HCT116 (cell line): ENCODE measurements at regions not wholly inside any gene's neighbourhood (a gene's known extent, or its start where the extent isn't known, plus 50 kb on each side); places are given as distances from the start of the nearest gene placed in this dataset.

Experiments
- ATAC-seq: fragments of 200-7000 bp; cut with Tn5 transposase; 2 replicates; pipeline ENCODE4 v1.9.1; 2020; ENCODE audit warnings: mild to moderate bottlenecking, moderate library complexity
- BruUV-seq: library from RNA; stranded (reverse); fragments of 400-500 nt; replicated peaks from 2 replicates; lab custom pipeline; 2021; lab: Mats Ljungman, UMichigan
- CTCF ChIA-PET: fragments of 300-600 bp; sonication (Branson Sonifier 250); formaldehyde crosslinking; loops from one replicate; lab custom pipeline; 2021; ENCODE audit warnings: antibody characterized with exemption; lab: Charles Lee
- POLR2A ChIA-PET: fragments of 300-600, 350-600 bp; sonication (Branson Sonifier 250); formaldehyde crosslinking; loops from one replicate; lab custom pipeline; 2021; ENCODE audit warnings: antibody characterized with exemption; lab: Charles Lee
- RAD21 ChIA-PET, 2 experiments: fragments of 300-600 bp; sonication (Branson Sonifier 250); formaldehyde crosslinking; loops; one replicate each; lab custom pipeline; 2023; ENCODE audit warnings: low total read pairs in 2 of 2; ENCODE audit not compliant: uncharacterized antibody in 2 of 2, unreplicated experiment in 2 of 2, low non-redundant PET in 1 of 2; lab: Charles Lee
- DNase-seq: peaks from one replicate; pipeline ENCODE4 v3.0.0-alpha.2; 2010; ENCODE audit warnings: low read depth, low spot score
- H2AFZ ChIP-seq: fragments of 200-600 bp; shearing (Covaris generic), sonication (generic); 2 replicates; pipeline ENCODE4 v1.6.1; 2017; ENCODE audit warnings: low read depth, mixed run types, mixed read lengths, antibody characterized with exemption, low read length; ENCODE audit not compliant: poor library complexity, severe bottlenecking
- H3K27ac ChIP-seq: 2 replicates; pipeline ENCODE4 v1.5.1; 2012; ENCODE audit warnings: low read depth, low read length
- H3K27me3 ChIP-seq: fragments of 200-600 bp; sonication (generic); 2 replicates; pipeline ENCODE4 v1.6.1; 2016; ENCODE audit warnings: mixed run types, low read length, mixed read lengths; ENCODE audit not compliant: insufficient read depth
- H3K36me3 ChIP-seq, 2 experiments: fragments of 200-500 bp in 1 of 2; fragments of 200-600 bp in 1 of 2; sonication (Bioruptor generic) in 1 of 2; sonication (generic) in 1 of 2; 2 replicates each; pipeline versions ENCODE4 v1.5.1 to v1.6.1; 2014 to 2016; ENCODE audit warnings: low read length in 2 of 2, inconsistent platforms in 1 of 2, mixed read lengths in 1 of 2, mixed run types in 1 of 2; ENCODE audit not compliant: insufficient read depth in 2 of 2, control insufficient read depth in 1 of 2
- H3K4me1 ChIP-seq, 2 experiments: fragments of 200-600 bp in 1 of 2; sonication (generic) in 1 of 2; 2 replicates each; pipeline versions ENCODE4 v1.5.1 to v1.6.1; 2012 to 2017; ENCODE audit warnings: low read length in 2 of 2, inconsistent platforms in 1 of 2, mild to moderate bottlenecking in 1 of 2, mixed read lengths in 1 of 2, mixed run types in 1 of 2, moderate library complexity in 1 of 2; ENCODE audit not compliant: insufficient read depth in 2 of 2, control insufficient read depth in 1 of 2
- H3K4me2 ChIP-seq: fragments of 200-600 bp; sonication (generic); 2 replicates; pipeline ENCODE4 v1.6.1; 2017; ENCODE audit warnings: mixed run types, low read length, mixed read lengths
- H3K4me3 ChIP-seq, 2 experiments: fragments of 200-600 bp in 1 of 2; sonication (generic) in 1 of 2; replicated peaks in 1 of 2; 2 replicates each; pipeline ENCODE4 v1.5.1; 2011 to 2016; ENCODE audit warnings: low read length in 2 of 2, control low read depth in 1 of 2, low read depth in 1 of 2, mild to moderate bottlenecking in 1 of 2, mixed read lengths in 1 of 2, mixed run types in 1 of 2
- H3K79me2 ChIP-seq: fragments of 200-600 bp; sonication (generic); 2 replicates; pipeline ENCODE4 v1.6.1; 2017; ENCODE audit warnings: mild to moderate bottlenecking, mixed run types, low read length, moderate library complexity, mixed read lengths; ENCODE audit not compliant: insufficient read depth
- H3K9ac ChIP-seq: fragments of 200-600 bp; sonication (generic); 2 replicates; pipeline ENCODE4 v1.6.1; 2016; ENCODE audit warnings: low read length, mixed read lengths
- H3K9me2 ChIP-seq: fragments of 200-600 bp; sonication (generic), shearing (Covaris generic); 2 replicates; pipeline ENCODE4 v1.6.1; 2017; ENCODE audit warnings: mixed run types, mild to moderate bottlenecking, moderate library complexity; ENCODE audit not compliant: insufficient read depth
- H3K9me3 ChIP-seq, 2 experiments: fragments of 200-500 bp in 1 of 2; fragments of 200-600 bp in 1 of 2; sonication (Bioruptor generic) in 1 of 2; sonication (generic) in 1 of 2; 2 replicates each; pipeline ENCODE4 v1.6.1; 2014 to 2017; ENCODE audit warnings: low read length in 2 of 2, mixed read lengths in 2 of 2, inconsistent platforms in 1 of 2, low read depth in 1 of 2, mild to moderate bottlenecking in 1 of 2, mixed run types in 1 of 2, moderate library complexity in 1 of 2; ENCODE audit not compliant: control insufficient read depth in 1 of 2, insufficient read depth in 1 of 2
- H4K20me1 ChIP-seq: fragments of 200-600 bp; sonication (generic), shearing (Covaris generic); 2 replicates; pipeline ENCODE4 v1.6.1; 2017; ENCODE audit warnings: mixed run types, mild to moderate bottlenecking, moderate library complexity; ENCODE audit not compliant: insufficient read depth
- ATF3 ChIP-seq: IDR thresholded peaks from 2 replicates; pipeline ENCODE4 v1.6.1; 2012
- CEBPB ChIP-seq: IDR thresholded peaks from 2 replicates; pipeline ENCODE4 v1.6.1; 2012; ENCODE audit warnings: low read depth
- ELF1 ChIP-seq: IDR thresholded peaks from 2 replicates; pipeline ENCODE4 v1.6.1; 2012; ENCODE audit warnings: low read depth, borderline replicate concordance
- EZH2 ChIP-seq: fragments of 200-600 bp; sonication (generic); IDR thresholded peaks from 2 replicates; pipeline ENCODE4 v1.6.1; 2017; ENCODE audit warnings: antibody characterized with exemption, mixed run types
- EZH2phosphoT487 ChIP-seq: fragments of 200-600 bp; IDR thresholded peaks from 2 replicates; pipeline ENCODE4 v1.6.1; 2018; ENCODE audit warnings: antibody characterized with exemption, borderline replicate concordance
- POLR2A ChIP-seq: IDR thresholded peaks from 2 replicates; pipeline ENCODE4 v1.7.0; 2011; ENCODE audit warnings: borderline replicate concordance; ENCODE audit not compliant: insufficient read depth, insufficient read length; ENCODE audit errors: extremely low read depth
- RAD21 ChIP-seq: IDR thresholded peaks from 2 replicates; pipeline ENCODE4 v1.6.1; 2012; ENCODE audit warnings: low read depth, mild to moderate bottlenecking
- REST ChIP-seq: IDR thresholded peaks from 2 replicates; pipeline ENCODE4 v1.6.1; 2012; ENCODE audit warnings: low read depth
- SRF ChIP-seq: IDR thresholded peaks from 2 replicates; pipeline ENCODE4 v1.6.1; 2012; ENCODE audit warnings: low read depth
- TCF7L2 ChIP-seq: IDR thresholded peaks from 2 replicates; pipeline ENCODE4 v1.7.0; 2011; ENCODE audit warnings: borderline replicate concordance, inconsistent platforms; ENCODE audit not compliant: insufficient read depth, insufficient read length; ENCODE audit errors: extremely low read depth
- YY1 ChIP-seq: IDR thresholded peaks from 2 replicates; pipeline ENCODE4 v1.6.1; 2011; ENCODE audit warnings: low read length, low read depth, moderate library complexity, mild to moderate bottlenecking; ENCODE audit not compliant: insufficient replicate concordance; ENCODE audit errors: extremely low read depth
- ZBTB33 ChIP-seq: IDR thresholded peaks from 2 replicates; pipeline ENCODE4 v1.6.1; 2011; ENCODE audit warnings: mild to moderate bottlenecking, low read length, moderate library complexity; ENCODE audit not compliant: insufficient replicate concordance; ENCODE audit errors: extremely low read depth
- intact Hi-C: fragments of 100-400 bp; cut with micrococcal nuclease; formaldehyde crosslinking; loops from 2 replicates; pipeline ENCODE4 v1.10.0; 2022

- Histone ChIP-seq H4K20me1 (no peaks in the 10 kb centered on the region), H3K4me3 (no peak overlapping the region), H3K9me3 (no peaks in the 10 kb centered on the region), H3K9me2 (no peaks in the 10 kb centered on the region), H3K9ac (no peak overlapping the region), H2AFZ (no peak overlapping the region), H3K79me2 (no peaks in the 10 kb centered on the region), H3K4me2 (no peak overlapping the region), H3K27me3 (no peaks in the 10 kb centered on the region), H3K36me3 (no peaks in the 10 kb centered on the region), H3K4me1 (no peaks in the 10 kb centered on the region), H3K27ac (no peak overlapping the region)
- RAD21 ChIA-PET = no interaction called here
- CTCF ChIA-PET = no interaction called here
- no peak for DNase-seq
- TF ChIP-seq EZH2phosphoT487 = no peak
- POLR2A ChIA-PET = no interaction called here
- intact Hi-C loops = no loop called here
- ATAC-seq = no peak
- no TSS peak for BruUV-seq
These were observed 206.4 kb upstream of the SPRY2 start for GRCh38 chr13:80547341-80547740.

- H3K4me2 ChIP-seq = no peak overlapping the region
- no peaks in the 10 kb centered on the region for H3K9me2 ChIP-seq
- H3K4me1 ChIP-seq = no peaks in the 10 kb centered on the region
- no peak for ATAC-seq
- no TSS peak for BruUV-seq
- no peak for DNase-seq
- ChIA-PET RAD21 (no interaction called here), POLR2A (no interaction called here), CTCF (no interaction called here)
- no peak overlapping the region for H3K4me3 ChIP-seq
- H3K9me3 ChIP-seq = no peaks in the 10 kb centered on the region; a peak in 1 of 4 replicates
- no peak overlapping the region for H2AFZ ChIP-seq
- intact Hi-C loops = no loop called here
- no peak overlapping the region for H3K9ac ChIP-seq
- no peaks in the 10 kb centered on the region for H4K20me1 ChIP-seq
- no peaks in the 10 kb centered on the region for H3K27me3 ChIP-seq
- no peaks in the 10 kb centered on the region for H3K79me2 ChIP-seq
- H3K36me3 ChIP-seq = no peaks in the 10 kb centered on the region
- H3K27ac ChIP-seq = no peak overlapping the region
- TF ChIP-seq TCF7L2 = no peak
- no peak for TF ChIP-seq ELF1
- TF ChIP-seq ZBTB33 = no peak
- no peak for TF ChIP-seq POLR2A
- TF ChIP-seq CEBPB = no peak
- TF ChIP-seq REST = no peak
- no peak for TF ChIP-seq ATF3
- no peak for TF ChIP-seq EZH2phosphoT487
- no peak for TF ChIP-seq RAD21
- TF ChIP-seq SRF = no peak
- no peak for TF ChIP-seq EZH2
- no peak for TF ChIP-seq YY1
These were observed 192.2 kb upstream of the SPRY2 start for GRCh38 chr13:80533175-80533574.
